Esophagus squamous epithelium (tissue), 5 donors: ENCODE measurements at regions not wholly inside any gene's neighbourhood (a gene's known extent, or its start where the extent isn't known, plus 50 kb on each side); places are given as distances from the start of the nearest gene placed in this dataset.

ENCODE experiments used
- DNase-seq: peaks from one replicate; lab custom pipeline; 2025; lab: John Stamatoyannopoulos, UW
- H3K27ac ChIP-seq, 4 donors: fragments of 200-600 bp; sonication (generic); one replicate each; pipeline ENCODE4 v1.5.1; 2016 to 2019; ENCODE audit warnings: mild to moderate bottlenecking in 1 of 4
- H3K27me3 ChIP-seq, 4 donors: fragments of 200-600 bp; sonication (generic); 1 replicate in 3 of 4; 2 replicates in 1 of 4; pipeline versions ENCODE4 v1.5.1 to v1.6.0; 2017 to 2021; ENCODE audit warnings: antibody characterized with exemption in 1 of 4
- H3K36me3 ChIP-seq, 3 donors: fragments of 200-600 bp; sonication (generic); one replicate each; pipeline ENCODE4 v1.5.1; 2016 to 2019
- H3K4me1 ChIP-seq, 3 donors: fragments of 200-600 bp; sonication (generic); one replicate each; pipeline ENCODE4 v1.5.1; 2017 to 2019
- H3K4me3 ChIP-seq, 4 donors: fragments of 200-600 bp; sonication (generic); 1 replicate in 3 of 4; 2 replicates in 1 of 4; pipeline ENCODE4 v1.5.1; 2016 to 2019; ENCODE audit warnings: mild to moderate bottlenecking in 2 of 4, moderate library complexity in 1 of 4
- H3K9me3 ChIP-seq, 3 donors: fragments of 200-600 bp; sonication (generic); one replicate each; pipeline ENCODE4 v1.5.1; 2016 to 2019
- POLR2A ChIP-seq, 4 donors: fragments of 450-650 bp; IDR thresholded peaks; one replicate each; pipeline ENCODE4 v1.6.1; 2017; ENCODE audit warnings: antibody characterized with exemption in 4 of 4, mild to moderate bottlenecking in 4 of 4, moderate library complexity in 3 of 4
- WGBS, 2 donors: methylation state at CpG; one replicate each; pipeline ENCODE4 v1.1.5; 2018; 5-methylcytosine and 5-hydroxymethylcytosine counted together
- intact Hi-C: fragments of 100-400 bp; cut with DNase I; formaldehyde crosslinking; loops from one replicate; pipeline ENCODE4 v1.15.0; 2022
- TF ChIP-seq, protein P1 (sequence below), 6 experiments: fragments of 450-650 bp in 4 of 6; fragments of 200-600 bp in 2 of 6; sonication (generic) in 2 of 6; IDR thresholded peaks; one replicate each; pipeline ENCODE4 v1.5.1; 2016 to 2019; ENCODE audit warnings: antibody characterized with exemption in 6 of 6, mild to moderate bottlenecking in 4 of 6, moderate library complexity in 4 of 6
- donor health status: DM: yes; HTN: yes; CAD: no.

DNA sequence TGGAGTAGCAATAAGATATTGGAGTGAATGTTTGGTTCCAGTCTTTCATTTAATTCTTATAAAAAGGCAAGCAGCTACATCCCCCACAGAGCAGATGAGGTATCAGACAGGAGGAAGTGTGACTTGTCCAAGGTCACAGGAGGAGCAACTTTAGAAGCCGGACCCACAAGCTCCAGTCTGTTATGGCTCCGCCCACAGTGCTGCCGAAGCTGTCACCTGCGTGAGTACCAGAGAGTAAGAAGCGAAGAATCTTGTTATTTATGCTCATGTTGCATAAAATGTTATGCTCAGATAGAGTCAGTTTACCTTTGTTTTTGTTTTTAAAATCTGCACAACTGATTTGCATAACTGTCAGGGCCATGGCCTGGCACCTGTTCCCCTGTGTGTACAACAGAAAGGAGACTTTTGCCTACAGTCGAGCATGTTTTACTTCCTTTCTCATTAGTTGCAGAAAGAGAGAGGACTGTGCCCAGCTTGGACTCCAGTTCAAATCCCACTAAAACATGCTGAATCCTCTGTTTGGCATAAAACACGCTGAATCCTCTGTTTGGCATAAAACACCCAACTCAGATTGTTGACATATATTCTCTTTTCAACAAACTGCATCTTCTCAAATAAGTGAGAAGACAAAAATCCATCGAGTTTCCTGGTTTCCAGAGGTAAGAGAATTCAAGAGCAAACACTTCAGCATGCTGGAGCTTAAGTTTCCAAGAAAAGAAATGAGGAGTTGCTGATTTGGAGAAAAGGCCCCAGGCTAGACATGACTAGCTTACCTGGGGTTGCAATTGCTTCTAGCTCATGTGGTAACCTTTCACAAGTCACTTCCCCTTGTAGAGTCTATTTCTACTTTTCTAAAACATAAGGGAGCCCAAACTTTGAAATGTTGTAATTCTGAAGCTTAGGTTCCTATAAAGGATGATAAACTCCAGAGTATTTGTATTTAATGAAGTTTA is 409.8 kb upstream of the ZMIZ1 start:
- intact Hi-C loops: no loop called here

DNA sequence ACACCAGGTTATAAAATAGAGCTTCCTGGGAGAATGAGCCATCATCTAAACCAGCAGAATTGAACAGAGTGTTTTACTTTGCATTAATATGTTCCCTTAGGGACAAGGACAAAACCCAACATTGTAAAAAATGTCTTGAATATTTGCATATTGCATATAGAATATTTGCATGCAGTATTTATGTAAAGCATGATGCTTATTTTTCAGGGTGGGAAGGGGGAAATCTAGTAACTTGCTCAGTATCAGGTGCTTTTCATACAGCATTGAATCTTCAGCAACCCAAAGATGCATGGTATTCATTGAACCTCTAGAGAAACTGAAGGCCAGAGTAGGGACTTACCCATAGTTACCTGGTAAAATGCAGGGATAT is 409.2 kb upstream of the ZMIZ1 start:
- TF ChIP-seq, protein P1, sequence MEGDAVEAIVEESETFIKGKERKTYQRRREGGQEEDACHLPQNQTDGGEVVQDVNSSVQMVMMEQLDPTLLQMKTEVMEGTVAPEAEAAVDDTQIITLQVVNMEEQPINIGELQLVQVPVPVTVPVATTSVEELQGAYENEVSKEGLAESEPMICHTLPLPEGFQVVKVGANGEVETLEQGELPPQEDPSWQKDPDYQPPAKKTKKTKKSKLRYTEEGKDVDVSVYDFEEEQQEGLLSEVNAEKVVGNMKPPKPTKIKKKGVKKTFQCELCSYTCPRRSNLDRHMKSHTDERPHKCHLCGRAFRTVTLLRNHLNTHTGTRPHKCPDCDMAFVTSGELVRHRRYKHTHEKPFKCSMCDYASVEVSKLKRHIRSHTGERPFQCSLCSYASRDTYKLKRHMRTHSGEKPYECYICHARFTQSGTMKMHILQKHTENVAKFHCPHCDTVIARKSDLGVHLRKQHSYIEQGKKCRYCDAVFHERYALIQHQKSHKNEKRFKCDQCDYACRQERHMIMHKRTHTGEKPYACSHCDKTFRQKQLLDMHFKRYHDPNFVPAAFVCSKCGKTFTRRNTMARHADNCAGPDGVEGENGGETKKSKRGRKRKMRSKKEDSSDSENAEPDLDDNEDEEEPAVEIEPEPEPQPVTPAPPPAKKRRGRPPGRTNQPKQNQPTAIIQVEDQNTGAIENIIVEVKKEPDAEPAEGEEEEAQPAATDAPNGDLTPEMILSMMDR (IDR thresholded peaks at IDR 0.05): no peak
- TF ChIP-seq POLR2A (IDR thresholded peaks at IDR 0.05): no peak
- H3K4me1 ChIP-seq: peaks cover 0 to 18% (median 0%) of the 10 kb centered on the region in 3 donors
- peaks cover 0 to 8% (median 5%) of the 10 kb centered on the region in 3 donors for H3K9me3 ChIP-seq
- peaks cover 0 to 29% (median 0%) of the 10 kb centered on the region in 4 donors for H3K27me3 ChIP-seq
- no peak for DNase-seq
- no peaks in the 10 kb centered on the region for H3K36me3 ChIP-seq
- no peak overlapping the region for H3K27ac ChIP-seq
- intact Hi-C loops: no loop called here
- H3K4me3 ChIP-seq: no peak overlapping the region

More for the DNA sequence above, 409.8 kb upstream of the ZMIZ1 start:
- peaks cover 0 to 1% (median 0%) of the 10 kb centered on the region in 3 donors for H3K9me3 ChIP-seq
- no peak overlapping the region for H3K4me3 ChIP-seq
- WGBS, 2 donors: 66 to 75% methylated on average over 8 of the region's 8 CpGs
- peaks cover 0 to 29% (median 0%) of the 10 kb centered on the region in 4 donors for H3K27me3 ChIP-seq
- TF ChIP-seq, protein P1 (IDR thresholded peaks at IDR 0.05): no peak
- no peak for TF ChIP-seq POLR2A (IDR thresholded peaks at IDR 0.05)
- no peak for DNase-seq
- H3K36me3 ChIP-seq: no peaks in the 10 kb centered on the region
- peaks cover 0 to 18% (median 0%) of the 10 kb centered on the region in 3 donors for H3K4me1 ChIP-seq
- H3K27ac ChIP-seq: no peak overlapping the region

DNA sequence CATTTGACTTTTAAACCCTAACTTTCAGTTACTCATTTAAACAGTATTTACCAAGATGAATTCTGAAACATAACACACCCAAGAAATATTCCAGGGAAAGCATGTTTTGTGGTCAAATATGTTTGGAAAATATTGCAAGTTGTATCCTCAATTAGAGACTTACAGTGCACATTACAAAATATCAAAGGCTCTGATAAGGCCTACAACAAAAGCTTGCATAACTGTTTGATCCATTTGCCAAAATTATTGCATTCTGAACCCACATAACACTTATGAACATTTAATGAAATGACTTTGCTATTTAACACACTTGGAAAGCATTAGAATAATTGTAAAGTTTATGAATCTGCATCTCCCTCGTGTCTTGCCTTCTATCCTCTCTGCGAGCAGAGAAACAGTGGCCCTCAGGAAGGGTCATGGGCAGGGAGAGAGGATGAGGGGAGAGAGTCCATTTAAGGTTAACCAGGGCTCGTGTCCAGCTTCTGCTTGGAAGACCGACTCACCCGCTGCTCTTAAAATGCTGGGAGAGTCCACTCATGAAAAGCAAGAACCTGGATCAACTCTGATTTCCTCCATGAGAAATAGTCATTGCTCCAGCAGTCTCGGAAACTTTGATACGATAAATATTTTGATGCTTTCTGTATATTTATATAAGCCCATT is 408.2 kb upstream of the ZMIZ1 start:
- WGBS, 2 donors: 66 to 77% methylated on average over 7 of the region's 7 CpGs
- Histone ChIP-seq H3K27ac (peak overlapping the region in 1 of 4 donors; percentile 15), H3K27me3 (peaks cover 0 to 21% (median 0%) of the 10 kb centered on the region in 4 donors), H3K9me3 (peaks cover 0 to 16% (median 8%) of the 10 kb centered on the region in 3 donors), H3K4me3 (no peak overlapping the region), H3K36me3 (no peaks in the 10 kb centered on the region), H3K4me1 (peaks cover 0 to 18% (median 0%) of the 10 kb centered on the region in 3 donors)
- no peak for DNase-seq
- no peak for TF ChIP-seq POLR2A (IDR thresholded peaks at IDR 0.05)
- TF ChIP-seq, protein P1 (IDR thresholded peaks at IDR 0.05): no peak
- intact Hi-C loops: no loop called here

DNA sequence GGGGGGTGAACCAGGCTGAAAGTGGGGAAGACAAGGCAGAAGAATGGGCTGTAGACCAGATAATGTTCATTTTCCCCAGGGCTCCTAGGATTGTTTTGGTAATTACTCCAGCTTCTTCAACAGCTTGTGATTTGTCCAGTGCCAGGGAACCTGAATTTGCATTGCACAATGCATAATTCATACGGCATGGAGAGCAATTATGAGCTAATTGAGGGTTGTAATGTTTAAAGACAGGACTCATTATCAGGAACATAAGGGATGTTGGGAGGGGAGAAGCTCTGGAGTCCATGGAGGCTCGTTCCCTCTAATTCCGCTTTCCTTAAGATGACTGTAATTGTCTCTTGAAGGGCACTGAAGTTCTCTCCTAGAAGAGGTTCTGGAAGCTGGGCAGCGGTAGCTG is 405.0 kb upstream of the ZMIZ1 start:
- intact Hi-C loops: no loop called here
- 87 to 93% methylated on average over 4 of the region's 4 CpGs for WGBS, 2 donors
- TF ChIP-seq, protein P1 (IDR thresholded peaks at IDR 0.05): no peak
- TF ChIP-seq POLR2A (IDR thresholded peaks at IDR 0.05): no peak
- H3K36me3 ChIP-seq: no peaks in the 10 kb centered on the region
- H3K27me3 ChIP-seq: peaks cover 0 to 18% (median 0%) of the 10 kb centered on the region in 4 donors
- no peak for DNase-seq
- no peak overlapping the region for H3K27ac ChIP-seq
- peaks cover 0 to 16% (median 8%) of the 10 kb centered on the region in 3 donors for H3K9me3 ChIP-seq
- H3K4me3 ChIP-seq: no peak overlapping the region
- H3K4me1 ChIP-seq: no peaks in the 10 kb centered on the region
